ENCODE measurements at regions not wholly inside any gene's neighbourhood (a gene's known extent, or its start where the extent isn't known, plus 50 kb on each side); places are given as distances from the start of the nearest gene placed in this dataset.

DNA sequence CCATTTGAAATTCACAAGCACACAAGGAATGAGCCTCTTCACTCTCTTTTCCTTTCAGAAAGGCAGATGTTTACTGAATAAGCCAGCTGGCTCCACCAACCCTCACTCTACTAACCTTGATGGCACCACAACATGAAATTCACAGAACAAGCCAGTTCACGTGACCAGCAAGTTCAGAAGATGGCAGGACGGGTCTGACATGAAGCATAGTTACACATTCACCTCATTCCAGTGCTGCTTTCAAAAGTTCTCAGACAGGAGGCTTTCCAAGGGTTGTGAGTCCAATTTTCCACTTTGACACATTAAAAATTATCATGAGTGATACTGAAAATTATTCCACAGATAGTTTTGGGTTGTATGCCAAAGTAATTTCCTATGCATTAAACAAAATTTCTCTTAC, 74.2 kb upstream of the MBOAT2 start:
- DNase-seq = no peak

DNA sequence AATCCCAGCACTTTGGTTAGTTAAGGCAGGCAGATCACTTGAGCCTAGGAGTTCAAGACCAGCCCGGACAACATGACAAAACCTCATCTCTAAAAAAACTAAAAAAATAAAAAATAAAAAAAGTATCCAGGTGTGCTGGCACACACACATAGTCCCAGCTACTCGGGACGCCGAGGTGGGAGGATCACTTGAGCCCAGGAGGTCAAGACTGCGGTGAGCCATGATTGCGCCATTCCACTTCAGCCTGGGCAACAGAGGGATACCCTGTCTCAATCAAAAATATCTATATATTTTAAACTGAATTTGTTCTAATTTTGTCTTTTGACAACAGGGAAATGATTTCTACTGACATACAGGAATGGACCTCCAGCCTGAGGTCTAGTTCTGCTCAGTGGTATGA, 73.3 kb upstream of the MBOAT2 start:
- DNase-seq = no peak

DNA sequence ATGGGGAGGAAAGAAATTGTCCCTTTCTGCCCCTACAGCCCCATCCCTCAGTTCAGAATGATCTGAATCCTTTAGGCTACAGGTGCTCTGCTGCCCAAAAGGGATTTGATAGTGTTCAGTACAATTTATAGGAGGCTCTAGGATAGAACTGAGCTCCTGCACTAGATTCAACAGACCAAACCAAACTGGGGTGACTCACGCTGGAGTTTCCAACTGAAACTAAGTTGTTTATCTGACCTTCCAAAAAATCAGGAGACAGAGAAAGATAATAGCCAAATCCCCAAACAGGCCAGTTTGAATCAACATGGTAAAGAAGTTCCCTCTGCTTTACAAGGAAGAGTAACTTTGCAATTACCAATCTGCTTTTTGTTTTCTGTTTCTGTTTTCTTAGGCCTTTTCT, 72.7 kb upstream of the MBOAT2 start:
- no peak for DNase-seq

DNA sequence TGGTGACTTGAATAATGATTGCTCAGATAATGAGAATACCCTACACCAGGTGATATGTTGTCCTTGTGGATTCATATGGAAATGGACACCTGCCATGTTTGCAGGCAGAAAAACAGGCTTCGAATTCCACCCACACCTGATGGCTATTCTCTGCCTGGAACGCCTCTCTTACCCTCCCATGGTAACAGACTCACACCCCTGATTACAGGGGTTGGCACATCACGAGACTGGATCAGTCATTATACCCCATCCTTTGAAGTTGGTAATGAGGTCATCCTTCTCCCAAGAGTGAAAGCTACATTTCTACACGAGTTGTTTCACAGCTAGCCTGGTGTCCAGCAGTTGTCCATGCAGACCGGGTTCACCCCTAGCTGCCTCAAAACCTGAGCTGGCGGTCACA, 71.4 kb upstream of the MBOAT2 start:
- DNase-seq = no peak

DNA sequence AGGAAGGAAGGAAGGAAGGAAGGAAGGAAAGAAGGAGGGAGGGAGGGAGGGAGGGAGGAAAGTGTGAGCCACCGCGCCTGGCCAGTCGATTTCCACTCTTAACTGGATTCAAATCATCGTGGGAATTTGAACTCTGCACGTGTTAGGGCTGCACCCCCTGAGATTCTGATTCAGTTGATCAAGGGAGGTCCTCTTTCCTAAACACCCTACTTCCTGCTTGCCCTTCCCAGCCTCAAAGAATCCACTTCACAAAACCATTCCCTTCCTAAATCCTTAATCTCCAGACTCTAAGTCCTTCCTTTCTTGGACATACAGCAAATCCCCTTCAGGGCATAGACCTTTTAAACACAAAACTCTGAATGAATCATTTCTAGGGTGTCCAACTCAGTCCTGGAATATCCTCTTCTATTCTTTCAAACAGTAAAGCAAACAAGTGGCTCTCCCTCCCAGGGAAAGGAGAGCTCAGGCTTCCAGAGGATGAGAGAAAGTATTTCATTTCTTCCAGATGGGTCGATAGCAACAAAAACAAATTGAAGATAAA, 68.2 kb upstream of the MBOAT2 start:
- DNase-seq = no peak

DNA sequence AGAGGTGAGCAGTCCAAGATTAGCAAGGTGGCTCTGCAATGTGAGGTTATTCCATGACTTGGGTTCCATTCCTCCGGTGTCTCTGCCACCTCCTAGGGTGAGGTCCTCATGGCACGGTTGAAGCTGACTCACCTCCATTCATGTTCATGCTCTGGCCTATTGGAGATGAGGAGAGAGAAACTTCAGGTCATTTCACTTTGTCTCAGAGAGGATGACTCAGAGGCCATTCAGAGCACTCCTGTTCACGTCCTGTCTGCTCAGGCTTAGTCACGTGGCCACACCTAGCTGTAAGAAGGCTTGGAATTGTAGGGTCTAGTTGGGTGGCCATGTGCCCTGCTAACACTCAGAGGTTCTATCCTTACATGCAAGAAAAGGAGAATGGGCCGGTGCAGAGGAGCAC, 67.5 kb upstream of the MBOAT2 start:
- no peak for DNase-seq

DNA sequence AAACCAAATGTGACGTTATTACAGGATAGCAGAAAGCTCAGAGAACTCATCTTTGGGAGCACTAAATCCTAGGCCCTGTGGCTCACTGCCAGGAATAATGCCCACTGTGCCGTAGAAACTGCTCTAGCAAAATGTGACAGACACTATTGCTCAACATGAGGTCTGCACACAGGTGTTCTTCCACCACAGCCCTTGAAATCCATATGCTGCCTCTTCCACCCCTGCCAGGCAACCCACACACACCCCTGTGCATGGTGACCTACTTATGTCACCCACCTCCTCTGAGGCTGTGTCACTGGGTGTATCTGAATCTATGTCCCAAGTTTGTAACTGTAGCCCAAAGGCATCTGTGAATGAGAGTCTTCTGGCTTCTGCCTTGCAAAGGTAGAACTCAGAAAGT, 66.1 kb upstream of the MBOAT2 start:
- DNase-seq = no peak

DNA sequence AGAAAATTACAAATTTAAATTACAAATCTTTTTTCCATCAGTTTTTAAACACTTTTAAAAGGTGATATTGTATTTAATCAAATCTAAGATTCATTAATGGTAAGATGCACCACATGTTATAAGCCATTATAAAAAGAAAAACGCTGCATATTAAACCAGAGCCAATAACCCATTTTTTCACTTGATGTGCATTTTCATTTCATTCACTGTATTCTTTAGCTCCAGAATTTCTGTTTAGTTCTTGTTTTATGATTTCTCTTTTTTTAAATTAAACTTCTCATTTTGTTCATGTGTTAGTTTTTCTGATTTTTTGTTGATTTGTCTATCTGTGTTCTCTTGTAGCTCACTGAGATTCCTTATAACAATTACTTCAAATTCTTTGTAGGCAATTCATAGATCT, 62.4 kb upstream of the MBOAT2 start:
- DNase-seq = no peak

DNA sequence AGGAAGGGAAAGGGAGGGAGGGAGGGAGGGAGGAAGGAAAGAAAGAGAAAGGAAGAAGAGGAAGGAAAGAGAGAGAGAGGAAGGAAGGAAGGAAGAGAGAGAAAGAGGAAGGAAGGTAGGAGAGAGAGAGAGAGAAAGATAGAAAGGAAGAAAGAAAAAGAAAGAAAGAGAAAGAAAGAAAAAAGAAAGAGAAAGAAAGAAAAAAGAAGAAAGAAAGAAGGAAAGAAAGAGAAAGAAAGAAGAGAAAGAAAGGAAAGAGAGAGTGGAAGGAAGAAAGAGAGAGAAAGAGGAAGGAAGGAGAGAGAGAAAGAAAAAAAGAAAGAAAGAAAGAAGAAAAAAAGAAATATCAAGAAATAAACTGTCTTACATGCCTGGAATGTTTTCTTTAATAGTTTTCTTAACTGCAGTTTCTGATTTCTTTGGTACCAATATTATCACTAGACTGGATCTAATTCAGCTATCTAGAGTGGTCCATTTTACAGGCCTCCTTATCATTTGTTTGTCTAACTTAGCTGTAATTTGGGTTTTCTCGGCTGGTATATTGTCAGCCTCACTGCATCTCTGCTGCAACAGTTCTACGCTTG, 59.6 kb upstream of the MBOAT2 start:
- DNase-seq = no peak

DNA sequence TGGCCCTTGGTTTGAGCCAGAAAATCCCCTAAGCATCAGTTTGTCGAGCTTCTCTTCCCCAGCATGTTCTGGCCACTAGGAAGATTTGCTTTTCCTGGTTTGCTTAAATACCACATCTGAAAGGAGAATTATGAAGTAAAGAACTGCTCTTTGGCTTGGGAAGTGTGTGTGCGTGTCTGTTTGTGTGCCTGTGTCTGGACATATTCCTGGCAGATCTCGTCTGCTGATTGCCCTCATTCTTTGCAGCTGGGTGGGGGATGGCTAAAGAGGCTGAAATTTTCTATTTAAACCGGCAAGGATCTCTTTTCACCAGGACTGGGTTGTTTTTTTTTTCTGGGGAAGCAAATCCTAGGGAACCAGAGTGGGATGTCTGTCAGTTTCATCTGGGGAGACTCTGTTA, 57.3 kb upstream of the MBOAT2 start:
- DNase-seq = no peak

DNA sequence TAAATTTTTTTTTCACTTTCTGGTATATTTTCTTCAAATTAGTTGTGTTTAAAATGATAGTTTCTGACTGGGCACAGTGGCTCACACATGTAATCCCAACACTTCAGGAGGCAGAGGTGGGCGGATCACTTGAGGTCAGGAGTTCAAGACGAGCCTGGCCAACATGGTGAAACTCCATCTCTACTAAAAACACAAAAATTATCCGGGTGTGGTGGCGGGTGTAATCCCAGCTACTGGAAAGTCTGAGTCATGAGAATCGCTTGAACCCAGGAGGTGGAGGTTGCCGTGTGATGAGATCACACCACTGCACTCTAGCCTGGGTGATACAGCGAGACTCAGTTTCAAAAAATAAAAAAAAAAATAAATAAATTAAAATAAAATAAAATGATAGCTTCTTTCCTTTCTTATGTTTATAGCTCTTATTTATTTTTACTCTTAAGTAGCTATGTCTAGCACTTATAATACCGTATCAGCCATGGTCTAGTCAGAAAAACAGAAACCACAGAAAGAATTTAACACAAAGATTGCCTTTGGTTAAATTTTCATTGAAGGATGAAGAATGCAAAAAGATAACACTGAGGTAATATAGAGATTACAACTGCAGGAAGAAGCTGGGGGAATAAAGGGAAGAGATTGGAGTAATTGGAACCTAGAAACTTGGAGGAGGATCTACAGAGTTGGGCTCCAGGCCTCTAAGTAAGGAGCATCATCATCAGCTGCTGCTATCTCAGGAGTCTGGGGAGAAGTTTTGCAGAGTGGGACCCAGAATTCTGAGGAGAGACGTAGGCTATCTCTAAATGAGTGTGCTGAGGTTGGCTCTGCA, 54.7 kb upstream of the MBOAT2 start:
- no peak for DNase-seq

DNA sequence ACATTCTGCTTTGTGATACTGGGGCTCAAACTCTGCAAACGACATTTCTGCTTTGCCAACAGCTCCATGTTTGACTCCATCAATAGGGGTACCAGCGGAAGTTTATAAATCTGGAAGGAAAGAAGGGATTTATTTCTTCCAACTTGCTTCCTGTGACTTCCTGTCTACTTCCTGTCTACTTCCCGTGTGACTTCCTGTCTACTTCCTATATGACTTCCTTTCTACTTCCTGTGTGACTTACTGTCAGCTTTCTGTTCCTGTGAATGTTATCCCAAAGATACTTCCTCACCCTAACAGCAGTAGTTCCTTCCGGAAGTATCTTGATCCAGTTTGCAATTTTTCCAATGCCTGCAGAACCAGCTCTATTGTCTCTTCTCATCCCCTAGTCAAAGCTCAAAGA, 52.0 kb upstream of the MBOAT2 start:
- no peak for DNase-seq

DNA sequence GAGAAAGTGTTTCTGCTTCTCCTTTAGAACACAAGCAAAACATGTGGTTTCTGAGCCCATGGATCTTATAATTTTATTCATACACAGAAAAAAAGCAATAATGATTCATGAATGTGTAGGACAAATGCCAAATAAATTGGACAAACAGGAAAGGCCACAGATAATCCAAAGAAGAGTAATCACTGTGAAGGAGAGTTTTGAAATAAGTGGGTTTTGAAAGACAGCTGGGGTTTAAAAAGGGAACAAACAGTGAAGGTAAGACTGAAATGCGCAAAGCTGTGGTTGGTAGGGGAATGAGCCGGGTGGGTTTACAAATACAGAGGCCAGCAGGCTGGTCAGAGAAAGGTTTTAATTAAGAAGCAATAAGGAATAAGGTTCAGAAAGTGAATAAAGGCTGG, 50.0 kb upstream of the MBOAT2 start:
- DNase-seq = no peak
